HG03460 (cell line): ENCODE measurements at regions not wholly inside any gene's neighbourhood (a gene's known extent, or its start where the extent isn't known, plus 50 kb on each side); places are given as distances from the start of the nearest gene placed in this dataset.

Source experiments
- ATAC-seq: cut with Tn5 transposase; IDR thresholded peaks from one replicate; pipeline ENCODE4 v1.9.1; 2021; ENCODE audit not compliant: unreplicated experiment

DNA sequence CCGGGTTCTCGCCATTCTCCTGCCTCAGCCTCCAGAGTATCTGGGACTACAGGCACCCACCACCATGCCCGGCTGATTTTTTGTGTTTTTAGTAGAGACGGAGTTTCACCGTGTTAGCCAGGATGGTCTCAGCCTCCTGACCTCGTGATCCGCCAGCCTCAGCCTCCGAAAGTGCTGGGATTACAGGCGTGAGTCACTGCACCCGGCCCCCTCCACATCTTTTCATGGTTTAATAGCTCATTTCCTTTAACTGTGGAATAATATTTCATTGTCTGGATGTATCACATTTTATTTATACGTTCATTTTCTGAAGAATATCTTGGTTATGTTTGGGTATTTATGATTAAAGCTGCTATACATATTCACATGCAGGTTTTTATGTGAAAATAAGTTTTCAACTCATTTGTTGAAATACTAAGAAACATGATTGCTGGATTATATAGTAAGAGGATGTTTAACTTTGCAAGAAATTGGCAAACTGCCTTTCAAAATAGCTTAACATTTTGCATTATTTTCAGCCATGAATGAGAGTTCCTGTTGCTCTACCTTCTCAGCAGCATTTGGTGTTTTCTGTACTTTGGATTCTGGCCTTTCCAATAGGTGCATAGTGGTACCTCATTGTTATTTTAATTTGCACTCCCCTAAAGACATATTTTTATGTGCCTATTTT lies 591.9 kb downstream of the TECRL start:
- no peak for ATAC-seq

GRCh38 chr4:63814171-63814964 lies 594.9 kb downstream of the TECRL start:
- no peak for ATAC-seq

DNA sequence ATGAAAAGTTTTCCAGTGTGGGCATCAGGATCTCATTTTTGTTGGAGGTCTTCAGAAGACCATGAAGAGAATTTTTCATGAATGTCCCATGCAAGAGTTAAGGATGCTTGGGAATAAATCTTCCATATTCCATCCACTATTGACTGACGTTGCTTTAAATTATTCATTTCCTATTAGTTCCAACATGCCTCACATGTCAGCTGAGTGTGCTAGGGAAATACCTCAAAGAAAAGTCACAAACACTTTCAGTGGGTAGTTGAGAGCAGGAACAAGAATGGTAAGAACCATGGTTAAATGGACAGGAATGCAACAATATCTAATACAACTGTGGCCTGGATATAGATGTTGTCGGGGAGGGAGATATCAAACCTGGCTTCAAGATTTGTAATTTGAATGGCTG lies 610.1 kb downstream of the TECRL start:
- ATAC-seq, result no peak

- no peak for ATAC-seq
Observed at GRCh38 chr4:63795301-63795700, 613.9 kb downstream of the TECRL start.

DNA sequence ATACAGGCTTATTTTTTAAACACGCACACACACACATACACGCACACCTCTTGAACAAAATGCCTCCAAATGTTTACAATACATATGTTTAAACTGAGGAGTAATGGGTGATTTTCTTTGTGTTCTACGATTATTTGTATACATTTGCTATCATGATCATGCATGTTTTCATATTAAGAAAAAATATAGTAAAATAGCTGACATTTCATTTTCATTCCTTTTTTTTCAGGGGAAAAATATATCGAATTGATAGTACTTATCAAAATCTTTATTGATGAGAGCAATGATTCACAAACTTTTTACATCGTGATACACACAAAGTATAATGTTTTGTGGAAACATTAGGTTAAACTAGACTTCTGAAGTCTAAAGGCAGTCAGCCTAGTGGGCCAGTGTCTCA lies 618.9 kb downstream of the TECRL start:
- ATAC-seq, result no peak

DNA sequence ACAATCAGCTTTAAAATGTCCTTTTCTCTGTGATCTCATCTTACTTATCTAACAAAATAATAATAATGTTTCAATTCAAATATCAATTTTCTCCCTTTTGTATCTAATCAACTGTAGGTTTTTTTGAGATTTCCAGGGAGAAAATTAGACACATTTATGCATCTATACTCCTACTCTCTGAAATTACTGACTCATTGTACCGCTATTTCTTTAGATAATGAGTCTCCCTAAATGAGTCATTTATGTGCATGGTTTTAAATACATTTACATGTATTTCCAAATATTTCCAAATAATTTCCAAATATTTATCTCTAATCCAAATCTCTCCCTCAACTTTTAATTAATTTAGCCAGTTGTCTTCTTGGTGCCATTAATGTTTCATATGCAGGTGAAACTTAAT lies 621.0 kb downstream of the TECRL start:
- ATAC-seq, result no peak

DNA sequence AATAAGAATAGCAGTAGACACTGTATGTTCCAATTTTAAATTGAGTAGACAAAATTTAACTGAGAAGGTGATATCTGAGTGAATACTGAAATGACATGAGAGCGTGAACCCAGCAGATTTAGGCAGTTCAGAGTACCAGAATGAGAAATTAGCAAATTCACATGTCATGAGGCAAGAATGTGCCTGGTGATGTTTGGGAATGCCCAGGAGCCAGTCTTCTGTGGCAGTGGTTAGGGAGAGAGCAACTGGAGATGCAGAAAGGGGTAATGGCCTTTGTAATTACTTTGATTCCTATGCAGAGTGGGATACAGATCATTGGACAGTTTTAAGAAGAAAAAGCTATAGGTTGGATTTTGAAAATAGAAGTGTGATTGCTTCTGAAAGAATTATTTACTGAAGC lies 621.9 kb downstream of the TECRL start:
- no peak for ATAC-seq

- no peak for ATAC-seq
Observed at GRCh38 chr4:63786171-63786570, 623.1 kb downstream of the TECRL start.

DNA sequence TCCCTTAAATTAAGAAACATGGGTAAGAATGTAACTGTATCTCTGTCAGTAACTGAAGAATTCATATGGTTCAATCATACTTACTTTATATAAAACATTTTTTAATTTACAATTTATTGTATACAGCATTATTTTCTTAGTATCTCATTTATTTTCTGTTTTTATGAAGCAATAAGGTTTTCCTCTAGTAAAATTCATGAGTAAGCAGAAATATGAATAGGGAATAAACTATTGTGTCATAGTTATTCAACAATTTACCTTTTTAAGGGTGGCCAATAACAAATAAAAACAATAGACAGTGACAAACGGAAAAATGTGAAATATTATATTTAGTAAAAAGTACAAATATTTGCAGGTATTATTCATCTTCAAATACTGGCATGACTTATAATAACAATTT lies 624.4 kb downstream of the TECRL start:
- ATAC-seq, result no peak

DNA sequence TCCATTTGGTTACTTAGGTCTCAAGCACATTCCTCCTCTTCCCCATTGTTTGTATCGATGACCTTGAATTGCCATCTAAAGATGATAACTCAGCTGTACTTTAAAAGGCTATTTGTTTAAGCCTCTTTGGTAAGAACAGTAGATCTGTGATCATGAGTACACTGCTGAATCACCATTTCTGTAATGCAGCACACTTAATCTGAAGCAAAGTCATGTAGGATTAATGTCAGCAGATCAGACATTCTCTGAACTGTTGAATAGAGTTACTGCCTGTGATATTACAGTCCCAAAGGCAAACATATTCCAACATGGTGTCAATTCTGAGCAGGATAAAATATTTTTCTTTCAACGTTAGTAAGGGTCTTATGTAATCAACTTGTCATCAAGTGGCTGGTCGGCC lies 631.6 kb downstream of the TECRL start:
- no peak for ATAC-seq

DNA sequence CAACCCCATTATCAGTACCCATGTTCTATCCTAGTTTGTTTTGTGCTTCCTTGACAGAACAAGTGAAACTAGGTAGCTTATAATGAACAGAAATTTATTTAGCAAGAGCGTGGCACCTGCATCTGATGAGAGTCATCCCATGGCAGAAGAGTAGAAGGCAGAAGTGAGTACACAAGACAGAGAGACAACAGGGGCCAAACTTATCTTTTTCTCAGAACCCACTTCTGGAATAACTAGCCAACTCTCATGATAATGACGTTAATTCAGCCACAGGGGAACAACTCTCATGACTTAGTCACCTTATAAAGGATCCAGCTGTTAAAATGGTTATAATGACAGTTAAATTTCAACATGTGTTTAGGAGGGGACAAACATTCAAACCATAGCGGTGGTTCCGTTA lies 644.9 kb downstream of the TECRL start:
- ATAC-seq, result no peak

GRCh38 chr4:63757929-63758328 lies 651.3 kb downstream of the TECRL start:
- ATAC-seq, result no peak

DNA sequence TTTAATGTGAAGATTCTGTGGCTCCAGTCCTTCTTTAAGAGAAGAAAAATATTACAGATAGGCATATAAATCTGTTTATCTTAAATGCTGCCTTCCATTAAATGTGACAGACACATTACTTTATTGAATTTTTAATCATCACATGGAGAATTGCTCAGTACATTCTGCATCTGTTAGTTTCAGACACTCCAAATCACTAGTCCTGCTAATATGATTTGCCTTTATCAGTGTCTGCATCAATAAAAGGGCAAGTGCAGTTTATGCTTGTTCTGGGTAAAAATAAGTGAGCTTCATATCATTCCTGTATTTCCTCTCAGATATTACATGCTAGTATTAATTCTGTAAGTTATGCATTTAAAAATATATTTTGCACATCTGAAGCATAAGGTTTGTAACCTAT lies 666.4 kb downstream of the TECRL start:
- ATAC-seq, result no peak

DNA sequence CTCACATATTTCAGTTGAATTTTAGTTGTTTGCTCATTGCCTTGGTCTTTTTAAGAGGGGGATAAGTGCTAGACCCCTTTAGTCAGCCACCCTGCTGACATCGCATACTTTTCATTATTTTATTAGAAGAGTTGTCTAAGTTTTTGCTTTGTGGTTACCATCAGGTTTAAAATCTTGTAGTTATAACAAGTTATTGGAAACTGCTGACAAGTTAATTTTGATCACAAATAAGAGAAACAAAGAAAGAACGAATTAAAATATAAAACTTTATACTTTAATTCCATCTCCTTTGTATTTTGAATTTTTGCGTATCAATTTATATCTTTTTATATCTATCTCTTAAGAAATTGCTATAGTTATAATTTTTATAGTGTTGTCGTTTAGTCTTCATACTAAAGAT lies 679.7 kb downstream of the TECRL start:
- no peak for ATAC-seq

DNA sequence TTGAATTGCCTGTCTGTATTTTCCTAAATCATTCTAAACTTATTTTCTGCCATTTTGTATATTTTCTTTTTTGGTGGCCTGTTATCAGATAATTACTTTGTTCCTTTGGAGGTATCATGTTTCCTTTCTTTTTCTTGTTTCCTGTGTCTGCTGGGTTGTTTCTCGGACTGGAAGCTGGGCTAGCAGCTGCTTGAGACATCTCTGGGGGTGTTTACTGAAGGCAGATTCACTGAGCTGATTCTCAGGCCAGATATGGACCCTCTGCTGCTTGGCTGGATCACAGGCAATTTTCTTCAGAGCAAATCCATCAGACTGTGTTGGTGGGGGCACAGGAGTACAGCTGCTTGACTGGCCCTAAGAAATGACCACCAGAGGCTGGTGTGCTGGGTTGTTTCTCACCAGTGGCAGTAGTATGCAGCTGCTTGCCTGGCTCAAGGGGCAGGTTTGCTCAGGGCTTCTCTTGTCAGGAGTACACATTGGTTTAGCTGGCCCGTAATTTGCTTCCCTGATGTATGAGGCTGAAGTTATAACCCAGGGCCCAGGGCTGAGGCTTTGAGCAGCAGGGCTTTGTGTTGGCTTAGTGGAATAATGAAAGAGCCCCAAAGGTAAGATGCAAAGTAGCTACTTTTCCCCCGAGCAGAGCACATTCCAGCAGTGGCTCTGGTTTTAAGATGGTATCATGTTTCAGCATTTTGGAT lies 680.6 kb downstream of the TECRL start:
- no peak for ATAC-seq

DNA sequence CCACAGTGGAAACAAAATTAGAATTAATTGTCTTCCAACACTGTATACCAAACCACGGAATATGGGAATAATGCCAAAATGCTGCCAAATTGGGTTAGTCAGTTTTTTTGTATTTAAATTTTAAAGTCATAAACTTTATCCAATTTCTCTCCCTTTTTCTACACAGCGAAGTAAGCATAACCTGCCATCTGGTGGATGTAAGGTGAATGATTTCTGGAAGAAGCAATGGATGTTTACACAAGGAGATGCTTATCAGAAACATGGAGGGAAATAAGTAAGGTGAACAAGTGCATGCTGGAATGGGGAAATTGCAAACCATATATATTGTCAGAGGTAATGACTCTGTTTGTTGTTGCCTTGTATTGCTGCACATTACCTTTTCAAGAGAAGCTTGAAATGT lies 691.9 kb downstream of the TECRL start:
- ATAC-seq, result no peak

GRCh38 chr4:63708661-63709060 lies 700.6 kb downstream of the TECRL start:
- ATAC-seq, result no peak

GRCh38 chr4:63700569-63700968 lies 708.7 kb downstream of the TECRL start:
- ATAC-seq, result no peak

DNA sequence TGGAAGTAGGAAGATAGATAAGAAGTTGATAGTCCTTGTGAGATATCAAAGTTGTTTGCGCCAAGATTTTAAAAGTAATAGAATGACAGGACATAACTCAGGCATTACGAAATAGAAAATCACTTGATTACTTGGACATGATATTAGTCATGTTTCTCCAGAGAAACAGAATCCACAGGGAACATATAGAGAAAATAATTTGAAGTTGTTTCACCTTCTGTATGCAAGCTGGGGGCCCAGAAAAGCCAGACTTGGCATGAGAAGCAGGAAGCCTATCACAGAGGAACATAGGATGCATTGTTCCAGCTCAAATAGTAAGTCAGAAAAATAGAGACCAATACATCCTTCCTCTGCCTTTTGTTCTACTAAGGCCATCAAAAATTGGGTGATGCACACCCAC lies 715.9 kb downstream of the TECRL start:
- no peak for ATAC-seq

DNA sequence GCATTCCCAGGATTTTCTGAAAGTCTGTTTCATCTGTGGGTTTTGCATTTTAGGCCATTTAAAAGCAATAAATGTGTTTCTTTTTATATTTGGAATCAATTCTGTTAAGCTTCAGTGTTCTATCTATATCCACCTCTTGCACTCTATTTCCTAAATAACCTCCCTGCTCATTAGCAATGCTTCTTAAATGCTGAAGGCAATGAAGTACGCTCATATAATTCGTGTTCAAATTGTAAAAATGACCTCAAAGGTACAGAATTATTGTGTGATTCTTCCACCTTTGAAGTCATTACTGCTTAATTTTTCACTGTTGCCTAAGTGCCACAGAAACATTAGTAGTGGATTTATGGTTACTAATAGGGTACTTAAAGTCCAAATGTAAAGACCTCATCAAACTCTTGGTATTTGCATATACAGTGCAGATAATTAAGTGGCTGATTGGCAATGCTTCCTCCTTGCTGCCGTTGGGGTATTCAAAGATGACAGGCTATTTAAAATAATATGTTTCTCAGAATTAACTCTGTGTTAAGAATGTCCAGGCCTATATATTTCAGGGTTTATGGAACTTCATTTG lies 730.8 kb downstream of the TECRL start:
- no peak for ATAC-seq

DNA sequence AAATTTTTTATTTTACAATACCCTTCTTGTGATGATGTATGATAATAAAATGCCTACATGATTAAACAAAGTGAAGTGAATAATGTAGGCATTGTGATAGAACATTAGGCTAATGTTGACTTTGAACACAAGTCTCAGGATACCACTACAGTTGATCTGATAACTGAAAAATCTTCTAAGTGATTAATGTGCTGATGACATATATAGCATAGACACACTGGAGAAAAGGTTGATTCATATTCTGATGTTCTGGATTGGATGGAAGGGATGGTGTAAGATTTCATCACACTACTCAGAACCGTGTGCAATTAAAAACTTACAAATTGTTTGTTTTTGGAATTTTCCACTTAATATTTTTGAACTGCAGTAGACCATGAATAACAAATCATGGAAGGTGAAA lies 738.5 kb downstream of the TECRL start:
- no peak for ATAC-seq

GRCh38 chr4:63663870-63664269 lies 745.4 kb downstream of the TECRL start:
- ATAC-seq, result no peak
